ENCODE measurements at regions not wholly inside any gene's neighbourhood (a gene's known extent, or its start where the extent isn't known, plus 50 kb on each side); places are given as distances from the start of the nearest gene placed in this dataset.

DNA sequence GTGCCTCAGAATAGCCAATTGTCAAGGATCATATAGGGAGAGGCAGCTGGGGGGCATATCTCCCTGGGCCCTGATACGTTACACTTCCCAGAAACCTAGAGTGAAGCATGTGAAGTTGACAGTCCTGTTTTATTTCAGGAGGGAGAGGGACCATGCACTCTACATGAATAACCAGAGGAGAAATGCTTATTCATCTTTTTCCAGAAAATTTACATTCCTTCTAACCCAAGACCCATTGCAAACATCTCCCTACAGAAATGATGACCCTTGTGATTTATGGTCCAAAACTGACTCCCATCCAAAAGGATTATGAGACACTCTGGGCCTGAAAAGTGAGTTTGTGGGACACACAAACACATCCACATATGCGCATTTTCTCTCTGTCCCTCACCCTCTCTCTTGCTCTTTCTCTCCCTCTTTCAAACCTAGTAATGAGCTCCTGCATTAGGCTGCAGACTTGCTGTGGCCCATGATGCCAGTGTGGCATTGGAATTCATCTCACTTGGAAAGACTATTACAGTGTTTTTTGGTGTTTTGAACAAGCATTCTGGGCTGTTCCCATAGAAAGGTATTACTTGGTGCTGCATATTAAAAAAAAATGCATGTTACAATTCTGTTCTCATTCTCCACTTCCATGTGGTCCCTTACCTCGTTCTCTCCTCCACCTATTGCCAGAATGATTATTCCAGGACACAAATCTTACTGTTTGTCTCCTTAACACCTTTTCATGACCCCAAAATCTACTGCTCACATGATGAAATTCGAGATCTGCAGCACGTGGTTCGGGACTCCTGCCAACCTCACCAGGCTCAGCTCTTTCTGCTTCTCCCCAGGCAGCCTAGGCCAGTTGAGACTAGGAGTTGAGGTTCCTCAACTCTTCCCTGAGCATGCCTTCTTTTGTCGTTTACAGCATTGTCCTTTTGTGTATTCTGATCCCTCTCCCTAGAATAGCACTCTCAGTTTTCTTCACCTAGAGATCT lies 451.3 kb upstream of the KLF4 start:
- Histone ChIP-seq H3K27ac (replicated peaks in 1 of 4) (no peak overlapping the region), H3K4me1 (no peaks in the 10 kb centered on the region), H3K9me3 (no peaks in the 10 kb centered on the region), H3K4me3 (no peak overlapping the region), H3K27me3 (no peaks in the 10 kb centered on the region), H3K36me3 (no peaks in the 10 kb centered on the region)
- TF ChIP-seq, protein P1, sequence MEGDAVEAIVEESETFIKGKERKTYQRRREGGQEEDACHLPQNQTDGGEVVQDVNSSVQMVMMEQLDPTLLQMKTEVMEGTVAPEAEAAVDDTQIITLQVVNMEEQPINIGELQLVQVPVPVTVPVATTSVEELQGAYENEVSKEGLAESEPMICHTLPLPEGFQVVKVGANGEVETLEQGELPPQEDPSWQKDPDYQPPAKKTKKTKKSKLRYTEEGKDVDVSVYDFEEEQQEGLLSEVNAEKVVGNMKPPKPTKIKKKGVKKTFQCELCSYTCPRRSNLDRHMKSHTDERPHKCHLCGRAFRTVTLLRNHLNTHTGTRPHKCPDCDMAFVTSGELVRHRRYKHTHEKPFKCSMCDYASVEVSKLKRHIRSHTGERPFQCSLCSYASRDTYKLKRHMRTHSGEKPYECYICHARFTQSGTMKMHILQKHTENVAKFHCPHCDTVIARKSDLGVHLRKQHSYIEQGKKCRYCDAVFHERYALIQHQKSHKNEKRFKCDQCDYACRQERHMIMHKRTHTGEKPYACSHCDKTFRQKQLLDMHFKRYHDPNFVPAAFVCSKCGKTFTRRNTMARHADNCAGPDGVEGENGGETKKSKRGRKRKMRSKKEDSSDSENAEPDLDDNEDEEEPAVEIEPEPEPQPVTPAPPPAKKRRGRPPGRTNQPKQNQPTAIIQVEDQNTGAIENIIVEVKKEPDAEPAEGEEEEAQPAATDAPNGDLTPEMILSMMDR (IDR thresholded peaks at IDR 0.05) = no peak
- TF ChIP-seq POLR2AphosphoS5 (IDR thresholded peaks at IDR 0.05) (no peak), POLR2A (IDR thresholded peaks at IDR 0.05; ENCODE audit: low read depth) (no peak), EP300 (IDR thresholded peaks at IDR 0.05) (no peak)
- 69% methylated on average over 7 of the region's 7 CpGs for WGBS
- intact Hi-C loops (cut with DNase I) = no loop called here
- DNase-seq (ENCODE audit: extremely low spot score) = no peak

DNA sequence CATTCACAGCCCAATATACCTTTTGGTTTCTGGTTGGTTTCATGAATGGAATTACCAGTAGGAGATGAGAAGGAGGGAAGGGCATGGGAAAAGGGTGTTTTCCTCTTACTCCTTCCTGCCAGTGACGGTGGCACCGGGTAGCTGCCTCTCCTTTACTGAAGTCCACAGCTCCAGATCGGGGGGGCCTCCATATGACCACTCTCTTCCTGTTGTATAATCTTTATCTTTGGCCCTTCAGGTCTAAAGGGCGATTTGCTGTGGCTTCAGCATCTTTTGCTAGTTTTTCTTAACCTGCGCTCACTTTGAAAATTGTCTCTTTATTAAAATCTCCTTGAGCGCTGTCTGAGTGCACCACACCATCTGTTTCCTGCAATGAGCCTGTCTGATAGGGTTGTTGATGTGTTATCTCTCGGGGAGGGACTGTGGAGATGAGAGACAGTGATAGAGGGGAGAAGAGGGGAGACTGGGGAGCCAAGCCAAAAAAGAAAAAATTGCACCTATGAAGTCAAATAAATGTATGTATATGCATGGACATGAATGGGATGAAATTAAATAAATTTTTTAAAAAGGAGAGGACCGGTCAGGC lies 449.3 kb upstream of the KLF4 start:
- no peaks in the 10 kb centered on the region for H3K36me3 ChIP-seq
- intact Hi-C loops (cut with DNase I) = no loop called here
- DNase-seq (ENCODE audit: extremely low spot score) = no peak
- H3K4me1 ChIP-seq = no peaks in the 10 kb centered on the region
- H3K9me3 ChIP-seq = no peaks in the 10 kb centered on the region
- no peak for TF ChIP-seq POLR2A (IDR thresholded peaks at IDR 0.05; ENCODE audit: low read depth)
- TF ChIP-seq POLR2AphosphoS5 (IDR thresholded peaks at IDR 0.05) = no peak
- H3K4me3 ChIP-seq = no peak overlapping the region
- H3K27me3 ChIP-seq = no peaks in the 10 kb centered on the region
- no peak overlapping the region for H3K27ac ChIP-seq (replicated peaks in 1 of 4)
- 75% methylated on average over 8 of the region's 8 CpGs for WGBS

DNA sequence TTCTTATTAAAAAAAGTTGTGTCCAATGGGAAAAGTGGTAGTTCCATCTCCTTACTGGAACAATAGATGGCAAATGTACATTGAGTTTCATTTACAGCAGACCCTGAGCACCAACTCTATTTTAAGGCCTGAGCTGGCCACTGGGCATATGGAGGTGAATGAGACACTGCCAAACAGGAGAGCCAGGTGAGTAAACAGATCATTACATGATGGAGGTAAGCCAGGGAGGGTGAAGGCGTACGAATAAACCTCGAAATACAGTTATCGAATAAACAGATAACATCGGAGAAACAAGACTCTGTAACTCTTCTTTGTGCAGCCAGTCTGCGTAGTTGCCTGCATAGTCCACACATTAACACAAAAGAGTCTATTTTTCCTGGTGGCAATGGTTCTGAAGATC lies 446.4 kb upstream of the KLF4 start:
- Histone ChIP-seq H3K9me3 (no peaks in the 10 kb centered on the region), H3K4me1 (no peaks in the 10 kb centered on the region), H3K36me3 (no peaks in the 10 kb centered on the region), H3K4me3 (no peak overlapping the region), H3K27ac (replicated peaks in 1 of 4) (no peak overlapping the region), H3K27me3 (no peaks in the 10 kb centered on the region)
- 97% methylated on average over 6 of the region's 6 CpGs for WGBS
- DNase-seq (ENCODE audit: extremely low spot score) = peak; percentile 45
- intact Hi-C loops (cut with DNase I) = no loop called here
- TF ChIP-seq POLR2AphosphoS5 (IDR thresholded peaks at IDR 0.05) = no peak
- TF ChIP-seq, protein P1 (IDR thresholded peaks at IDR 0.05) = no peak
- no peak for TF ChIP-seq EP300 (IDR thresholded peaks at IDR 0.05)
- no peak for TF ChIP-seq POLR2A (IDR thresholded peaks at IDR 0.05; ENCODE audit: low read depth)

DNA sequence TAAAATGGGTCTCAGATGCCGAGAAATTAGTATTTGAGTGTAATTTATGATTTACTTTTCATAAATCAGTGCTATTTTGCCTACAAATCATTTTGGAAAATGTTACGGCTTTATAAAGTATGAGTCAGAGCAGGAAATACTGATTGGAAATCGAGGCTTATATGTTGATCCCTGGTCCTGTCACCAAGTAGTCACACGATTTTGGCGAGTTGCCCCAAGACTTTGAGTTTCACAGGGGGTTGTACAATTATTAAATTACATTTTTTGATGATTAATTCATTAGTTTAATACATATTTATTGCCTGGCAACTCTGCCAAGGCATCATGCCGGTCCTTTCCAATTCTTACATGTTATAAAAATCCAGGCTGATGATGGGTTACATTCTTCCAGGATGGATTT lies 443.9 kb upstream of the KLF4 start:
- Histone ChIP-seq H3K4me1 (no peaks in the 10 kb centered on the region), H3K36me3 (no peaks in the 10 kb centered on the region), H3K27me3 (no peaks in the 10 kb centered on the region), H3K9me3 (no peaks in the 10 kb centered on the region), H3K27ac (replicated peaks in 1 of 4) (no peak overlapping the region), H3K4me3 (no peak overlapping the region)
- 82% methylated on average over 6 of the region's 6 CpGs for WGBS
- peak; percentile 31 for DNase-seq (ENCODE audit: extremely low spot score)
- TF ChIP-seq EP300 (IDR thresholded peaks at IDR 0.05) = no peak
- TF ChIP-seq, protein P1 (IDR thresholded peaks at IDR 0.05) = no peak
- TF ChIP-seq POLR2A (IDR thresholded peaks at IDR 0.05; ENCODE audit: low read depth) = no peak
- no peak for TF ChIP-seq POLR2AphosphoS5 (IDR thresholded peaks at IDR 0.05)
- intact Hi-C loops (cut with DNase I) = no loop called here

DNA sequence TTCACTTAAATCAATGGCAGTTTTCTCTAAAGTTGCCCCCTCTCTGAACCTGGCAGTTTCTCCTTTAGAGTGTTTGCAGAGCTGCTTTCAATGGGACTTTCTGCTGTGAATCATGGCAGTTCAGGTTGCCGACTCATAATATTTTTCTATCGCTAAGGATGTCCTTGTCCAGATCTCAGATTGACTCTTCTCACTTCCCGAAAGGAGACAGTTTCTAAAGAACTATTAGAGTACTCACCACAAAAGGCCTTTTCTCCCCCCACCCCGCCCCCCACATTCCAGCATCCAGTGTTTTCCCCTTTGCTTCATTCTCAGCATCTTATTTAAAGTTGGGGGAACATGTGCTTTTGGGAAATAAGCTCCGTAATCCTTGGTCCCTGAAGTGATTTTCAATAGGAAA lies 443.5 kb upstream of the KLF4 start:
- no peaks in the 10 kb centered on the region for H3K9me3 ChIP-seq
- H3K27ac ChIP-seq (replicated peaks in 1 of 4) = no peak overlapping the region
- no peak for DNase-seq (ENCODE audit: extremely low spot score)
- 70% methylated on average over 5 of the region's 5 CpGs for WGBS
- no peaks in the 10 kb centered on the region for H3K4me1 ChIP-seq
- no peaks in the 10 kb centered on the region for H3K27me3 ChIP-seq
- no peak for TF ChIP-seq POLR2A (IDR thresholded peaks at IDR 0.05; ENCODE audit: low read depth)
- TF ChIP-seq, protein P1 (IDR thresholded peaks at IDR 0.05) = no peak
- TF ChIP-seq POLR2AphosphoS5 (IDR thresholded peaks at IDR 0.05) = no peak
- TF ChIP-seq EP300 (IDR thresholded peaks at IDR 0.05) = no peak
- H3K4me3 ChIP-seq = no peak overlapping the region
- no peaks in the 10 kb centered on the region for H3K36me3 ChIP-seq
- intact Hi-C loops (cut with DNase I) = no loop called here
